ENCODE measurements at regions not wholly inside any gene's neighbourhood (a gene's known extent, or its start where the extent isn't known, plus 50 kb on each side); places are given as distances from the start of the nearest gene placed in this dataset.
A peak's percentile ranks its signal among the peaks of the same experiment; 100 is the strongest.
"Not testable (repeated sequence)": the region's sequence is repeated elsewhere in the genome, so short reads cannot be mapped to it uniquely, and the experiment has no call there.

- DNase-seq (ENCODE audit: low read depth, low spot score), result no peak
Measured at GRCh38 chr3:59506191-59506590, 456.4 kb upstream of the CFAP20DC start.

- no peak for DNase-seq (ENCODE audit: low read depth, low spot score)
Measured at GRCh38 chr3:59503441-59503840, 453.6 kb upstream of the CFAP20DC start.

DNA sequence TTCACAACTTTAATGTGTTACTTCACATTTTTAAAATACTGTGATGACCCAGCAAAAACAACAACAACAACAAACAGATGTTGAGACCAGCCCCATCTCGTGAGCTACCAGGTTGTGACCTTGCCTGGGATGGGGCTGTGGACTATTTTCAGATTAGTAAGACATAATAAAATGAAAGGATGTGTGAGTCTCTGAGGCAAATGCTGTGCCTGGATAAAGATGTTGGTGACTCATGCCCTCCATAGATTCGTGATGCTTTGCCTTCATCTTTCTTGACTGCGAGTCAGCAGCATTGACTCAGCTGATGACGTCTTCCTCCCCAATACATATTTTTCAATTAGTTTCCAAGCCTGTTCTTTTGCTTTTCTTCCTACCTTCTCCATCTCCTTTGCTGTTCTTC, 453.0 kb upstream of the CFAP20DC start:
- DNase-seq (ENCODE audit: low read depth, low spot score), result no peak

DNA sequence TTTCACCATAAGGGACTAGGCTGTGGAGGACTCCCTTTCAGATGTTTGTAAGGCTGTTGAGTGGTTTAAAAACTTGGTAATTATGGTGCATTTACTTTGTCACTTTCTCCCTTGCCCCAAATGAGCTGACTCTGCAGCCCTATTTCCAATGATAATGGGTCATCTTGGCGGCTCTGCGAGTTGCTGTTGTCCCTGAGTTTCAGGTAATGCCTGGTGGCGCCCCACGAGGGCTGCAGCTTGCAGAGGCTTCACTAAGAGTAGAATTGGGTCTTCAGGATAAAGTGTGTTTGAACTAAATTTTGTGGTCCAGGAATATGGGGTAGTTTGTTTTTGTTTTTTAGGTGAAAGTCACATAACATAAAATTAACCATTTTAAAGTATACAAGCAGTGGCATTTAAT, 450.1 kb upstream of the CFAP20DC start:
- DNase-seq (ENCODE audit: low read depth, low spot score), result no peak

GRCh38 chr3:59499000-59499399, 449.2 kb upstream of the CFAP20DC start:
- DNase-seq (ENCODE audit: low read depth, low spot score), result no peak

DNA sequence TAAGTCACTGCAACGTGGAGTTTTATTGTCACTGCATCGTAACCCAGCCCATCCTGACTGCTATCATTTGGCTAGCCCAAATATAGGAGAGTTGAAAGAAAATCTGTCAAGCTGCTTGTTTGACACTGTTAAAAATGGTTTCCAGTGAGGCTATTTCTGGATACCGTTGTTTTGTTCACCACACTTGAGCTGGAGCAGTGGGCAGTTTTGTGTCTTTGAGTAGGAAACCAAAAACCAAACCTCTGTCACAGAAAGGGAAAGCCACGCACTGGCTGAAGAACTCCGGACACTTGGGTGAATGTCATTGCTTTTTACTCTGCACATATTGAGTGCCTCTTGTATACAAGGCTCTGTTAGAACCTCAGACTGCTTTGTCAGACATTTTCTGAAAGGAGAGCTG, 446.4 kb upstream of the CFAP20DC start:
- DNase-seq (ENCODE audit: low read depth, low spot score), result no peak

GRCh38 chr3:59494969-59495368, 445.1 kb upstream of the CFAP20DC start:
- DNase-seq (ENCODE audit: low read depth, low spot score), result not testable (repeated sequence)

GRCh38 chr3:59486520-59486919, 436.7 kb upstream of the CFAP20DC start:
- no peak for DNase-seq (ENCODE audit: low read depth, low spot score)

- no peak for DNase-seq (ENCODE audit: low read depth, low spot score)
Measured at GRCh38 chr3:59483191-59483590, 433.4 kb upstream of the CFAP20DC start.

GRCh38 chr3:59482684-59483083, 432.9 kb upstream of the CFAP20DC start:
- no peak for DNase-seq (ENCODE audit: low read depth, low spot score)

- DNase-seq (ENCODE audit: low read depth, low spot score), result no peak
Measured at GRCh38 chr3:59481776-59482400, 432.1 kb upstream of the CFAP20DC start.

DNA sequence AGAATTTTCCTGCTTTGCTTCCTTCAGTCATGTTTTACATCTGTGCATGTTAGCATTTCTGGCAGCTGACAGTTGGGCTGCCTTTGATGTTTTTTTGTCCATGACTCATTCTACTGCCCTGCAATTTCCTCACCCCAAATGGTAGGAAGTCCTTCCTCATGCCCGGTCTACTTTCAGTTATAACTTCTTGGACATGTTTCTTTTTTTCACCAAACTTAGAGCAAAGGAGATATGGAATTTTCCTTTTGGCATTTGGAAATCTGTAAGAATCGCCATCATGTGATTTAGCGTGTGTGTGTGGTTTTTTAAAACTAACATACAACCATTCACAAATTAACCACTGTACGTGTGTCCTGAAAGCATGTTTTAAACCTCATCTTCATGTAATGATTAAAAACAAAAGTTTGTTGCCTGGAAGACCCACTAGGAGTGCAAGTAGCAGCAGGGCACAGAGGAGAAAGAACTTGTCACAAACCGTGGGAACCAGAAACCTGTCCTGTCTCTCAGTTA, 430.7 kb upstream of the CFAP20DC start:
- DNase-seq (ENCODE audit: low read depth, low spot score), result peak; percentile 17

DNA sequence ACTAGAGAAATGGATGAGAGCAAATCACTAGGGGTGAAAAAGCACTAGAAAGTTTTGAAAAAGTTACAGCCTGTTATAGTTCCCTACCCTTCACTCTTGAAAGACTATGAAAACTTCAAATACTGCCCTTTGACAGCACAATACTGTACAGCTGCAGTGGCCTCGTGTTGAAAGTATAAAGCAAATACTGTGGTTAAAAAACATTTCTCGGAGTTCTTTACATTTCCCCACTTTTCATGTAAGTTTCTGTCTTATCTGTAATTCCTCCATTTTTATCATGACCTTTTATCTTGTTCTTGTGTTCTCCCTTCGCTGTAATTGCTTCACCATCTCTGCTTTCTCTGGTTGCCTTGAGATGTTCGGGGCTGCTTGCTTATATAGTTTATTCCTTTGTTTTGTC, 423.8 kb upstream of the CFAP20DC start:
- DNase-seq (ENCODE audit: low read depth, low spot score), result no peak

GRCh38 chr3:59472541-59472940, 422.7 kb upstream of the CFAP20DC start:
- no peak for DNase-seq (ENCODE audit: low read depth, low spot score)

- no peak for DNase-seq (ENCODE audit: low read depth, low spot score)
Measured at GRCh38 chr3:59469948-59470723, 420.3 kb upstream of the CFAP20DC start.

- no peak for DNase-seq (ENCODE audit: low read depth, low spot score)
Measured at GRCh38 chr3:59467476-59467875, 417.7 kb upstream of the CFAP20DC start.

- no peak for DNase-seq (ENCODE audit: low read depth, low spot score)
Measured at GRCh38 chr3:59464187-59464586, 414.4 kb upstream of the CFAP20DC start.

GRCh38 chr3:59463253-59463652, 413.4 kb upstream of the CFAP20DC start:
- no peak for DNase-seq (ENCODE audit: low read depth, low spot score)

- no peak for DNase-seq (ENCODE audit: low read depth, low spot score)
Measured at GRCh38 chr3:59460068-59460467, 410.2 kb upstream of the CFAP20DC start.

DNA sequence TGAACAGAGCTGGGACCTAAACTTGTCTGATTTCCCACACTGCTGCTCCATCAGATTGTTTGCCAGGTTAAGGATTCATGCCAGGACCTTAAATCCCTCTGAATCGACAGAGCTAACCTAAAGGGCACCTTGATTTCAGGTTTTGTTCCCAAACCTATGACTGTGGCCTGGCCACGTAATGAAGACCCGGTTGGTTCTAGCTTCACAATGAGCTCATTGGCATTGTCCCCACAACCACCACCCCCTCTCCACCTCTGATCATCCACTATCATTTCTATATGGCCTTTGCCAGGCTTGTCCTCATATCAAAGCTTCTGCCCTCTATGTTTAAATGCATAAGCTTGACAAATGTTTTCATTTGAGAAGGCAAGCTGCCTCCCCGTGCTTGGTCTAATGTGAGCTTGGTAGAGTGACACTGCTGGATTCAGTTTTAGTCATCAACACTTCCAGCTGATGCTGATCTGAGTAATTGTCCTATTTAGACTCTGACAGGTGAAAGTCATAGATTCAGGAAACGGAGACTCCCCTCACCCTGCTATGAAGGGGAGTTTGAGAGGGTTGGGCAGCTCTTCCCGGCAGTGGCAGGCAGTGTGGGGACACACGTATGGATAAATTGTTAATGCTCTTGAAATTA, 407.1 kb upstream of the CFAP20DC start:
- DNase-seq (ENCODE audit: low read depth, low spot score), result no peak

DNA sequence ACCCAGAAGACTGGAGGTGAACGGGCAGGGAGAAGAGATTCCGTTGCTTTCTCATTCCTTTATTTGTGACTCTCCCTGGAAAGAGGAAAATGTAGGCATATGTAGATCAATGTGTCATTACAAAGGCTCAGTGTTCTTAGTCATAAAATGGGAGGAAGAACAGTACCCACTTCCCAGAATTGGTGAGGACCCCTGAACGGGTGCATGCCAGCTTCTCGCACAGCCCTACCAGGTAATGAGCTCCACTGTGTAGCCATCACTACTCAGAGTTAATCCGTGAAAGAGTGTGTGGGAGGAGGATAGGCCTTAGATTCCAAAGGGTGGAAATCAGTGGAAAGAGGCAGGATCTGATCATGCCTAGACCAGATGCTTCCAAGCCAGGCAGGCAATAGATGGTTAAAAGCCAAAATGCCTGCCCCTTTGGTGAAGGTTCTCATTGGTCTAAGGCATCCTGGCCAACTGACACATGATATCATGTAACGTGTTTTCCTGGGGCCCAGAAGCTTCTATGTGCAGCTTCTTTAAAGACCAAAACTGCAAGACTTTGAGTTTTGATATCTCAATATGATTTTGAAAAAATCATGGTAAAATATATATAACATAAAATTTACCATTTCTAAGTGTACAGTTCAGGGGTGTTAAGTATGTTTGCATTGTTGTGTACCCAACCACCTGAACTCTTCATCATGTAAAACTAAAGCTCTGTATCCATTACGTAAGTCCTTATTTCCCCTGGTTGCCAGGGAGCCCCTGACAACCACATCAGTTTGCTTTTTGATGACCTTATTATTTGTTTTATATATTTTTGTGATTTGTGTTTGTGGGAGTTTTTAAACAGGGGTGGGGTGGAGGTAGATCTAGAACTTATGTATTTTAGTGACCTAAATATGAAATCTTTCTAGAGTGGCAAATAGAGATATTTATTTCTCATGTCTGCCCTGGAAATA, 402.2 kb upstream of the CFAP20DC start:
- no peak for DNase-seq (ENCODE audit: low read depth, low spot score)
